HG03571 (cell line): ENCODE measurements at regions not wholly inside any gene's neighbourhood (a gene's known extent, or its start where the extent isn't known, plus 50 kb on each side); places are given as distances from the start of the nearest gene placed in this dataset.
"Not testable (repeated sequence)": the region's sequence is repeated elsewhere in the genome, so short reads cannot be mapped to it uniquely, and the experiment has no call there.

Experiments used
- ATAC-seq: cut with Tn5 transposase; IDR thresholded peaks from one replicate; pipeline ENCODE4 v1.9.1; 2021; ENCODE audit not compliant: unreplicated experiment

- ATAC-seq, result no peak
Measured at GRCh38 chr4:1572964-1573720, 111.0 kb downstream of the FAM53A start.

GRCh38 chr4:1572521-1572920 lies 111.6 kb downstream of the FAM53A start:
- ATAC-seq, result no peak

- no peak for ATAC-seq
Measured at GRCh38 chr4:1572010-1572385, 112.1 kb downstream of the FAM53A start.

- no peak for ATAC-seq
Measured at GRCh38 chr4:1571165-1572009, 112.7 kb downstream of the FAM53A start.

- no peak for ATAC-seq
Measured at GRCh38 chr4:1570291-1571164, 113.6 kb downstream of the FAM53A start.

- no peak for ATAC-seq
Measured at GRCh38 chr4:1569461-1570151, 114.5 kb downstream of the FAM53A start.

- ATAC-seq, result no peak
Measured at GRCh38 chr4:1568855-1569460, 115.2 kb downstream of the FAM53A start.

GRCh38 chr4:1567808-1568581 lies 116.1 kb downstream of the FAM53A start:
- ATAC-seq, result no peak

GRCh38 chr4:1567519-1567807 lies 116.7 kb downstream of the FAM53A start:
- ATAC-seq, result no peak

GRCh38 chr4:1566838-1567518 lies 117.1 kb downstream of the FAM53A start:
- no peak for ATAC-seq

- not testable (repeated sequence) for ATAC-seq
Measured at GRCh38 chr4:1566301-1566837, 117.7 kb downstream of the FAM53A start.

- ATAC-seq, result no peak
Measured at GRCh38 chr4:1565598-1566295, 118.4 kb downstream of the FAM53A start.

GRCh38 chr4:1564535-1565375 lies 119.4 kb downstream of the FAM53A start:
- no peak for ATAC-seq

GRCh38 chr4:1563768-1564485 lies 120.2 kb downstream of the FAM53A start:
- no peak for ATAC-seq

- no peak for ATAC-seq
Measured at GRCh38 chr4:1563241-1563640, 120.9 kb downstream of the FAM53A start.

- no peak for ATAC-seq
Measured at GRCh38 chr4:1562771-1563170, 121.3 kb downstream of the FAM53A start.

- no peak for ATAC-seq
Measured at GRCh38 chr4:1562371-1562770, 121.7 kb downstream of the FAM53A start.
